Hematopoietic multipotent progenitor cell treated with erythropoietin and hydrocortisone succinate and interleukin-3 and kit ligand, for 8 days (in vitro differentiated cells): ENCODE measurements at regions not wholly inside any gene's neighbourhood (a gene's known extent, or its start where the extent isn't known, plus 50 kb on each side); places are given as distances from the start of the nearest gene placed in this dataset.

ENCODE experiments used
- DNase-seq: peaks from one replicate; pipeline ENCODE4 v3.0.0-alpha.2; 2015

DNA sequence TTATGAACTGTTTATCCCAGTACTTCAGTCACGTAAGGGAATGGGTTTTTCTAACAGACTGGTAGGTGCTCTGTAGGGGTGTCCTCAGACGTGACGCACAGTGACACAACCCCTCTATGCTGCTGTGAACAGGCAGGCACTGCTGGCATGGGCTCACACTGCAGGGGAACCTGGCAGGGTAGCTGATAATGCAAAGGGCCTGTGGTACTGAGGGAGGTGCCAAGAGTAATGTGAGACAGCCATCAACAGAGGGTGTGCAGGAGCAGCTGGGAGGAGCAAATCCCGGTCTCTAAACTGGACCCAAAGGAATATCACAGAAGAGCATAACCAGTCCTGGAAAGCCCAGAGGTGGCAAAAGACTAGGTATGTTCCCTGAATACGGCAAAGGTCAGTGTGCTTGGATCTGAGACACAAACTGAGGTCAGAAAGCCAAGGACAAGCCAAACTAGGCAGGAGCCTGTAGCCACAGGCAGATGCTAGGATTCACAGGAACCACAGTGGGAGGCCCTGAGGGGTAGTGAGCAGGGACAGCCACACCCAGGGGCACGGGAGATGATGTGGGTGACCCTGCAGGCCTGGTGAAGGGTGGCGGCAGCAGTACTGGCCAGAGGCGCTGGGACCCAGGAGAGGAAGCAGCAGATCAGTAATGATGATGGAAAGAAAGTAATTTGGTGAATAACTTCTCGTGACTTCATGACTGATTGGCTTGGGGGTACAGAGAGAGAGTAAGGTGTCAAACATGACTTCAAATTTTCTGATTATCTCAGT, 248.1 kb upstream of the CHRNA7 start:
- no peak for DNase-seq

DNA sequence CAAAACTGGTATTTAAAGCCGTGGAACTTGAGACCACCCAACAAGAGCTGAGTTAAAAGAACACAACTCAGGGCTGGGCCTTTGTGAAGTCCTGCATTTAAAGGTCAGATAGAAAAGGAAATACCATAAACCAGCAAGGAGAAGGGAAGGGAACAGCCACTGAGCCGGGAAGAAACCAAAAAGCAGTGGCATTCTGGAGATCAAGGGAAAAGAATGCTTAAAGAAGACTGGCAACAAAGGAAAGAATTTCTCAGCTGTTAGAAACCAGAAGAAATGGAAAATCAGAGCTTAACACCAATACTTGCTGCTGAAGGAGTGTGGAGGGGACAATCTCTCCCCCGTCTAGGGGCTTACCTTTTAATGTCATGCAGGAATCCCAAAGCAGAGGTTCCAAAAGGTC, 247.4 kb upstream of the CHRNA7 start:
- no peak for DNase-seq

DNA sequence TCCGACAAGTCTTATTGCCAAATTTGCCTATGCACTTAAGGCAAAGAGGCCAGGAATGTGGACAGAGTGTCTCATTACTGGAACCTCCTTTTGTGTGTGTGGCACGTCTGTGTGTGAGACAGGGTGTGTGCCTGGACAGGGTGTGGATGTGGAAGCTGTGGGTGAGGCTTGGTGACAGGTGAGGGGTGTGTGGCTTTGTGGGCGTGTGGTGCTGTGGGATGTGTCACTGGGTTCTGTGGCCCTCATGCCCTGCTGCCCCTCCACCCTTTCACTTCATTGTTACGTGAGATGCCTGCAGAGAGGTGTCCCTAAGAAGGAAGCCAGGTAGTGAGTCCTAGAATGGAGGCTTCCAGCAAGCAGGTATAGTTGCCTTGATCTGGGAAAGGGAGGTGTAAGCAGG, 244.0 kb upstream of the CHRNA7 start:
- DNase-seq = no peak

GRCh38 chr15:31788104-31788503, 242.2 kb upstream of the CHRNA7 start:
- no peak for DNase-seq

DNA sequence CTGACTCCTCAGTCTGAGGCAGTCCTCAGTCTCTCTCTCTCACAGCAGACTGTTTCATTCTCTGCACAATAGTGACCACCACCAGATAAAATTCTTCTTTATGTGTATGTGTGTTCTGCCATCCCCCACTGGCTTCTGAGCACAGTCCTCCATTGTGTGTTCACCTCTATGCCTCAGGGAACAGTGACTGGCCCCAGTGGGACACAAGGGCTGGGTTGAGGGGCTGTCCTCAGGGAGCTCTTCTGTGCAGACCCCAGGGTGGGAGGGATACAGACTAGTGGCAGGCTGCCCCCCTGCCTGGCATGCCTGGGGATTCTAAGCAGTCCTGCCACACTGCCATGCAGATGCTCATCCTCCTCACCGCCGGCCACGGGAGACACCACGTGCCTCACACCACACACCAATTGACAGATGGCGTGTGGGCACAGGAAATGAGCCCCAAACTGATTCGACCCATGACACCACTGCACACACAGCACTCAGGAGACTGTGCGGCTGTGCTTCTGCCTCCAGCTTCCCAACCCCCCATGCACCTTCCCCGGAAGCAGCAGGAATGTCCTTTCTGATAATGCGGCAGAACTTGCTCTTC, 237.6 kb upstream of the CHRNA7 start:
- no peak for DNase-seq

DNA sequence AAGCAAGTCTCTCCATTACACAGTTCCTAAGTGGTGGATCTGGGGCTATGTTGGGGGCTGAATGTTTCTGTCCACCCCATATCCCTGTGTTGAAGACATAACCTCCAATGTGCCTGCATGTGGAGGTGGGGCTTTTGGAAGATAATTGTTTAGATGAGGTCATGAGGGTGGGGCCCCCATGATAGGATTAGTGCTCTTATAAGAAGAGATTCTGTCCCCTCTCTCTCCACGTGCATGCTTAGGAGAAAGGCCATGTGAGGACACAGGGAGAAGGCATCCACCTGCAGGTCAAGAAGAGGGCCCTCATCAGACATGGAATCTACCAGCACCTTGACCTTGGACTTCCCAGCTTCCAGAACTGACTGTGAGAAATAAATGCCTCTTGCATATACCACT, 231.0 kb upstream of the CHRNA7 start:
- DNase-seq = no peak

DNA sequence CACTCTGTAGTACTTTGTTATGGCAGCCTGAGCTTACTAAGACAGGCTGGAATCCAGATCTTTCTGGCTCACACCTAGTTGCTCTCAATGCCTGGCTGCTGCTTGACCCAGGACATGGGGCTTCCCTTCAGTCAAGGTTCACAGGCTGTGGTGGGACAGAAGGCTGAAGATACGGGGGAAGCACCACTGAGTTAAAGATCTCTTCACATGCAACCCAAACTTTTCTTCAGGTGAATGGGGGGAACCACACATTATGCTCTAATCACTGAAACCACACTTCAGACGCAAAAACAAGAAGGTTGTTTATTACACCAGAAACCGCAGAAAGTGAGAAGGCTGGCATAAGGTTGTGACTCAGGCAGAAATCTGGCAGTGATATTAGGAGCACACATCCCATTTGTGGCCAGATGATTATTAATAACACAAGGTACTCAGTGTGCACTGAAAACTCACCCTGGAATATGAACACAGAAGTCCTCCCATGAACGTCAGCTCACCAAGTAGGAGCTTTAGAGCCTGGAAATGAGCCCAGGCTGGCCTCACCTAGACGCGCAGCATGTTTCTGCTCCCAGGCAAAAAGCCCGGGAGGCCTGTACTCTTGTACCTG, 230.5 kb upstream of the CHRNA7 start:
- DNase-seq = no peak

- DNase-seq = no peak
Measured at GRCh38 chr15:31801152-31801551, 229.2 kb upstream of the CHRNA7 start.

- no peak for DNase-seq
Measured at GRCh38 chr15:31802761-31803160, 227.6 kb upstream of the CHRNA7 start.

- no peak for DNase-seq
Measured at GRCh38 chr15:31803388-31803884, 226.9 kb upstream of the CHRNA7 start.

GRCh38 chr15:31805090-31805662, 225.1 kb upstream of the CHRNA7 start:
- DNase-seq = no peak

DNA sequence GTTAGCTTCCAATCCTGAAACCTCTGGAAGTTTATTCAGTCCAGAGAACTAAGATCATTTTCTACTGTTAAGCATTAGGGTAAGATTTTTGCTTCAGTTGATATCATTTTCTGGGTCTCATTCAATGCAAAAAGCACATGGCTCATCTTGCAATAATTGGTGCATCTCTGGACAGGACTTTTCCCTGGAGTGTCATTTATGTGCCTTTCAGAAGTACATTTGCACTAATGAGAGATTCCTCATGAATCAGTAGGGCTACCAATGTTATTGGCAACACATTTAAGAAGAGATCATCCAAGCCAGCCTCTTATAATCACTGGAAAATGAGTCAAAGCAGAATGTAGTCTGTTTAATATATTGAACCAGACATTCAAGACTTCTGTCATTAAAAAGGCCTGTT, 224.2 kb upstream of the CHRNA7 start:
- DNase-seq = no peak

DNA sequence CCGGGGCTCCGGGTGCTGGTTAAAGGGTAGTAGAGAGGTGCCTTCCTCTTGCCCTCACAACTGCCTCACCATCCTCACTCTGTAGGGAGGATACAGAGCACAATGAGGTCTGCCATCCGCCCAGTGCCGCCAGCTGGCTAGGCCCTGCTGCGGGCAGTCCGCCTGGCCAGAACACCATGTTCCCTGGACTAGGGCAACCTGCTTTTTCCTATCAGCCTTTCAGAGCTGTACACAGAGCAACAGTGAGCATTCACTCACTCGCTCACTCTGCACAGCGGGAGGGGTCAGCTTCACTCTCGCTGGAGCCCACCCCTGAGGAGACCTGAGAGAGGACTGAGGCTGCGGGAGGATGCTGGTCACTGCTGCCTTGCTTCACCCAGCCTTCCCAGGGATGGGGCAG, 218.7 kb upstream of the CHRNA7 start:
- DNase-seq = no peak

- DNase-seq = no peak
Measured at GRCh38 chr15:31814082-31814481, 216.2 kb upstream of the CHRNA7 start.

DNA sequence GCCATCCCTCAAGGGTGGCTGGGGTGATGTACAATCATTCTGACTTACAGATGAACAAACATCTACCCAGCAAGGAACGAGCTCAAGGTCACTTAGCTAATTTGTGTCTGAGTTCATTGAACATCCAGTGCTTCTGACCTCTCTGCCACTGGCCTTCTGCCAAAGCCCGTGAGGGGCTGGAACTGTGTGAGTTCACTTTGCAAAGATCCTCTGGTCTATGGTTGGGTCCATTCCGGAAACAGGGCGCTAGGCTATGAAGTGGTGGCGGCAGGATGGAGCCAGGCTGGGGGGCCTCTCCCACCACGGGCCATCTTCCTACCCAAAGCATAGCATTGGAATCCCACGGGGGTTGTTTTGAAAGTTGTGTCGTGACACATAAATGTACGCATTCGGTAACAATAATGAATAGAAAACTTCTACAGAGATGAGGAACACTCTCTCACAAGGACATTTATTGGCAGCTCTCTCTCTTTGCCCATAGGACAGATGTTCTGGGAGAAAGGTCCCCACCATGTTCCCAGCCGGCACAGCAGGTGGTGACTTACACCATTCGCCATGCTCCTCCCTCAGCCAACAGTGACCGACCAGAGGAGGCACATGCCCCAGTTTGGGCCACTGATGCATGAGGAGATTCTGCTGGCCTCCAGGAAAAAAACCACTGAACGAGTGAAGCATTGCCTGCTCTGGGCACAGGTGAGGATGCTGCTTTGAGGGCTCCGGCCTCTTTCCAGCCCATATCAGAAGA, 214.7 kb upstream of the CHRNA7 start:
- no peak for DNase-seq

GRCh38 chr15:31822463-31822862, 207.9 kb upstream of the CHRNA7 start:
- DNase-seq = no peak

DNA sequence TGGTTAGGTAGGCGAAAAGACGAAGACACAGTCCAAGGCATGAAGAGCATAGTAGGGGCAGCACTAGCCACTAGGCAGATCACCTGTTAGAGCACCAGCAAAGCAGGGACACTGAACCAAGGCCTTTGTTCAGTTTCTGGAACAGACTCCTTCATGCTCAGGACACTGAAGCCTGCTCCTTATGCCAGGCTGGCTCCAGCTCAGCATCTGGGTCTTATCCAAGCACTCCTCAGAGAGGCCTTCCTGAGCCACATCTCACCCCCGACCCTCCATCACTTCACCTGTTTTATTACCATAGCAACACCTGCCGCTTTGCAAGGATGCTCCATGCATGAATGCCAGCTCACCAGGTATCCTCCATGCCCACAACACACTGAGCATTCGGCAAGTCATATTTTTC, 206.3 kb upstream of the CHRNA7 start:
- no peak for DNase-seq

DNA sequence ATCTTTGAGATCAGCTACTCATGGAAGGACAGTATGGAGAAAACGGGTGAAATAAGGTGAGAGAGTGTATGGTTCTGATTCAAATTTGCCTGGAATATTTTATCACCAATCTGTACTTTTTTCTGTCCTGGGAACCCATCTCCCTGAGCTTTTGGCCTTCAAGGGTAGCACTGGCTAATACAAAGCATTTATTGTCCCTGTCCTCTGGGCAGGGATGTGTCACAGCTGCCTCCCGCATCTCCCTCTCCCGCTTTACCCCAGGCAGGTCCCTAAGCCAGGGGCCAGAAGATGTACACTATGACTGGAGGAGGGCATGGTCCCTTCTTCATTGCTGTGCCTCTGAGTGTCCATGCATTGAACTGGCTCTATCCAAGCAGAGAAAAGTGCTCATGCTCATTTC, 201.7 kb upstream of the CHRNA7 start:
- no peak for DNase-seq

DNA sequence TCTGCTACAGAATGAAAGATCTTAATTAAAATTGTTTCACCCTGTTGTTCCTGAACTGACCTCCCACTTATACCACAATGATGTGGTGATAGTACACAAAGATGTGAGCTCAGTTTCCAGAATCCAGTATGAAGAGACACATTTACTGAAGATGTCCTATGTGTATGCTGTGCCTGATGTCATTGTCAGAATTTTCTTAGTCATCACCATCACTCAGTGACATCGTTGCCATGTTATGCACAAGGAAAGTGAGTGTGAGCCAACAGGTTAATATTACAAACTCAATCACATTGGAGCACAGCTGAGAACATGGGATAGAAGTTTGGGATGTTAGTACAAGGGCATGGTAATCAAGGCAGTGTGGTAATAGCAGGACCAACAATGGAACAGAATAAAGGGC, 199.7 kb upstream of the CHRNA7 start:
- DNase-seq = no peak

DNA sequence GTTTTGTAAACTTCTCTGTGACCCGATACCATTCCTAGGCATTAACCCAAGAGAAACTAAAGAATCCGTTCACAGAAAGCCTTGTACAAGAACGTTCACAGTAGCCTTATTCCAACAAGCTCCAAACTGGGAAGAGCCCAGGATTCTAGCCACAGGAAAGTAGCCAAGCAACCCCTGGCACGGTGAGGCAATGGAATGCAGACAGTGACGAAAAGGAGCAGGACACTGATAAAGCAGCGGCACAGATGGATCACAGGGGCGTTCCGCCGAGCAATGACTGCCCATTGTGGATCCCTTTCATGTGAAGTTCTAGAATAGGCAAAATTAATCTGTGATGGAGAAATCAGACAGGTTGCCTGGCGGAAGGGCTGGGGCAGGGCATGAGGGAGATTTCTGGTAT, 198.7 kb upstream of the CHRNA7 start:
- DNase-seq = no peak

GRCh38 chr15:31834654-31835053, 195.7 kb upstream of the CHRNA7 start:
- DNase-seq = no peak

DNA sequence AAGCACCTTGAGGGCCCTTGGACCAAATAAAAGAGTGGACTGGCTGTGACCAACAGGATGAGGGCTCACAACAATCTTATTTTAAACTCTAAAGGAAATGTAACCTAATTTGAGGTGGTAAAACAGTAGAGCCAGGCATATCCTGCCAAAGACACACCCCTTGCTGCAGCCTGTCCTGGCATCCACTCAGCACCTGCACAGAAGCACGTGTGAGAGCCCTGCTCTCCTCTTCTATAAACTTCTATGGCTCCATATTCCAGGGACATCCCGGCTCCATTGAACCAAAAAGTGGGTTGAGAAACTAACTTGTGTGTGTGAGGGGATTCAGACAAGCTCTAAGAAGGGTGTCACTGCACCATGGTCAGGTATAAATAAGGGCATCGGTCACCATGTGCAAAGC, 190.9 kb upstream of the CHRNA7 start:
- DNase-seq = no peak

DNA sequence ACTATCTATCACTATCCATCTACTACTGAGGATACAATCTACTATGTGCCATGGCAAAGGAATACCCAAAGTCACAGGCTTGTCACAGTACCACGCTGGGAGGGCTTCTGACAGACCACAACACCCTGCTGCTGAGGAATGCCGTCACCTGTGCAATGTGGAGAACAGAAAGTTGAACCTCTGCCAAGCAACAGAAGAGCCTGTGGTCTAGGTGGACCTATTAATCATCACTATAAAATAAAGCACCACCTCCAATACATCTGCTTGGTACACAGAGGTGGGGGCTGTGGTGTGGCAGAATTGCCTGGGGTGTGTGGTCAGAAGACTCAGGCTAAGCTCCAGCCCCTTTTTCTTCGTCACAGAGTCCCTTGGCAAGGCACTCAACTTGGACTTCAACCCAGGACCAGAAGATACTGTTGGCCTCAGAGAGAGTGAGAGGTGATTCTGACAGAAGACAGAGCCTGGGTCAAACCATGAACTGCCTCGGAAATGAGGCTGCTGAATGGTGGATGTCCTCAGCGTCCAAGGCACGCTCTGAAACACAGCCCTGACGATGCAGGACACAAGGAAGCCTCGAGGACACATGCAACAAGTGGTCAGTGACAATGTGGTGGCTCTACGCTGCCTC, 189.4 kb upstream of the CHRNA7 start:
- no peak for DNase-seq
